NCI-H2171 treated with DMSO at 0.1 percent for 48 hours (cell line): ENCODE measurements at regions not wholly inside any gene's neighbourhood (a gene's known extent, or its start where the extent isn't known, plus 50 kb on each side); places are given as distances from the start of the nearest gene placed in this dataset.
"Not testable (repeated sequence)": the region's sequence is repeated elsewhere in the genome, so short reads cannot be mapped to it uniquely, and the experiment has no call there.

Source experiments
- DNase-seq: peaks from one replicate; lab custom pipeline; 2025; lab: John Stamatoyannopoulos, UW

DNA sequence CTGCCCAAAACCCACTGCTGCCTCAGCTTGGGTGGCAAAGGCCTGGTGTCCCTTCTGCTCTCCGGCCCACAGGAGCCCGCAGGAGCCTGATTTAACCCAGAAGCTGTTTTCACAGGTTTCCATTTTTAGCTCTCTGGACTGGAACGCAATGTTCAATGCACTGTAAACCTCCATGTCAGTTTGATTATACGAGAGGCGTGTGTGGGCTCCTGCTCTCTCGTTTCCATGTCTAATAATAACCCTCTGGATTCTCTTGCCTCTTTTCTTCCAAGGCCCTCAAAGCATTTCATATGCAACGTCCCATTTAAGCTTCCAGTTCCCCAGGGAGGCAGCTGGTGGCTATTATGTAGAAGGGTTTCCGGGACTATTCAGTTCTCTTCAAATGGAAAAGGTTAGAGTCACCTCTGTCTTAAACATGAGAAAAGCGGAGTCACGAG lies 161.1 kb downstream of the SUDS3 start:
- DNase-seq = no peak

DNA sequence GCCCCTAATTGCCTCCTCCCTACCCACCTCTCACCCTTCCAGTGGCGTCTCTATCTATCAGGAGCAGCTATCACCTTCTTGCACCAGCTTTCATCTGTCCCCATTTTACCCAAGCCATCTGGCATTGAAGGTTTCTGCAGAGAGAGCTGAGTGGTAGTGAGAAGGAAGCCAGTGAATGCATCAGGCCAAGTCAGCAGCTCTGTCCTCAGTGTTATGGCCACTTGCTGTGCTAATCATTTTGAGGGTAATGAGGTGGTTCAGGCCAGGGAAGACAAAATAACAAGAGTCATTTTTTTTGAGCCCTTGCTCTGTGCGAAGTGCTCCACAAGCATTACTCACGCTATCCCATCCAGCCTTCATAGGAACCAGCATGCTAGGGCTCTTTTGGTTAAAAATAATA lies 164.7 kb downstream of the SUDS3 start:
- no peak for DNase-seq

DNA sequence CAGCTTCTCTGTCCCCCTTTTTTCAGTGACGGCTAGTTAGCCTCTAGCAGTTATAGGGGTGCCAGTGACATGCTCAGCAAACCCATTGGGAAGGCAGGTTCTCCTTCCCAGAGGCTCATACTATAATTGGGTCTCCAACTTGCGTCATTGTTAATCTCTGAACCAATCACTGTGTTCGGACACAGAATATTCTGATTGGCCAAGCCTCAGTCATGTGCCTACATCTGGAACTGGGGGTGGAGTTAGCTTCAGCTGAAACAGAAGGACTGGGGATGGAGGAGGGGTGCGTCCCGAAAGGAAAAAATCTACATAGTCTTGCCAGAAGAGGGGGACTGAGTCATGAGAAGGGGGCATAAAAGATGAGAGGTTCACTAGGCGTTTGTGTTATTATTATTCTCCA lies 165.6 kb downstream of the SUDS3 start:
- peak; percentile 0 for DNase-seq

DNA sequence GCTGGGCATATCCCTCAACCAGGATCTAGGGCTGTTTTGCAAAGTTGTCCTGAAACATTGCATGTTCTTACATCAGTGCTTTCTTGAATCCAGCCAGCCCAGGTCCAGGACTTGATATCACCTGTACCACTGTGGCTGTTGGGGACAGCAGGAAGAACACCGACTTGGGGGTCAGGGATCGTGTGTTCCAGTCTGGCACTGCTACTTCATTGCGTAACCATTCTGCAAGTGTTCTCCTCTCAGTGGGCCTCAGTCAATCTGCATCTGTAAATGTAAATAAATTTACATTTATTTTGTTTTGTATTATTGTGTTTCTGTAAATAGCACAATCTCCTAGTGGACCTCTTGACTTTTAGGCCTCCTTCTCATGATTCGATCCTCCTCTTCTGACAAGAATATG lies 167.3 kb downstream of the SUDS3 start:
- no peak for DNase-seq

DNA sequence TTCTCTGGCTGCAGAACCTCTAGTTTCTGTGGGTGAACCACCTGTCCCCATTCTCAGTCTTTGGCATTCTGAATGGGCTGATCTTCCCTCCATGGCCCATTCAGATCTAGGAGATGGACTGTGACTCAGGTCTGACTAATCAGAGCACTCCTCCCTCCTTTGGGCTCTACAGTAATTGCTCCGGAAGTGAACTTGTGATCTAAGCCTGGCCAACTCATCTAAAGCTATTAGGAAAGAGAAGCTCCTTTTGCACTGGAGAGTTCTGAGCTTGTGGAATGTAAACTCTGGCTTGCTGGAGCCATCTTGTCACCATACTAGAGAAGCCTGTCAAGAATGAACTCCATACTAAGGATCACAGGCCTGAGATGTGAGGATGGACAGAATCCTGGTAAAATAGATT lies 168.2 kb downstream of the SUDS3 start:
- DNase-seq = no peak

DNA sequence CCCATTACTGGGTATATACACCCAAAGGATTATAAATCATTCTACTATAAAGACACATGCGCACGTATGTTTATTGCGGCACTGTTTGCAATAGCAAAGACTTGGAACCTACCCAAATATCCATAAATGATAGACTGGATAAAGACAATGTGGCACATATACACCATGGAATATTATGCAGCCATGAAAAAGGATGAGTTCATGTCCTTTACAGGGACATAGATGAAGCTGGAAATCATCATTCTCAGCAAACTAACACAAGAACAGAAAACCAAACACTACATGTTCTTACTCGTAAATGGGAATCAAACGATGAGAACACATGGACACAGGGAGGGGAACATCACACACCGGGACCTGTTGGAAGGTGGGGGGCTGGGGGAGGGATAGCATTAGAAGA lies 171.3 kb downstream of the SUDS3 start:
- DNase-seq = not testable (repeated sequence)

DNA sequence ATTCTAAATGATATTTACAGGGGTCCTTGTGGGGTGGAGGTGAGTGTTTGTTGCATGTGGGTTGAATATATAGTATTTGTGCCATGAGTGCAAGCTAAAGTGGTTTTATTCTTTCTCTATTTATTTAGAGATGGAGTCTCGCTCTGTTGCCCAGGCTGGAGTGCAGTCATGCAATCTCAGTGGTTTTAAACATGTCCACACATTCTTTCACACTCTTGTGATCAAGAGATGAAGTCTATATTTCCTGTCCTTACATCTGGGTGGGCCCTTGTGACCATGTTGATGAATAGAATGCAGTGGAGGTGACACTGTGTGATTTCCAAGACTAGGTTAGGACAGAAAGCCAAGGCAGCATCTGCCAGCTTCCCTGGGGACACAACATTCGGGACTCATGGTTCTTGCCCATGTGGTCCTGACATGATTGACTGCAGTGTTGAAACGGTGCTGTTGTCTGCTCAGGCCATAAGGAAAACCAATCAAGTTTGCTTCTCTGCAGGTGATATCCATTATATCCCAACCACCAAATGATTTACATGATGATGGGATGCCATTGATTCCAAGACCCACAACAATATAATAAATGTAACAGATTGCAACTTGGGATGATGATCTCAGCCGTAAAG lies 172.6 kb downstream of the SUDS3 start:
- DNase-seq = no peak

DNA sequence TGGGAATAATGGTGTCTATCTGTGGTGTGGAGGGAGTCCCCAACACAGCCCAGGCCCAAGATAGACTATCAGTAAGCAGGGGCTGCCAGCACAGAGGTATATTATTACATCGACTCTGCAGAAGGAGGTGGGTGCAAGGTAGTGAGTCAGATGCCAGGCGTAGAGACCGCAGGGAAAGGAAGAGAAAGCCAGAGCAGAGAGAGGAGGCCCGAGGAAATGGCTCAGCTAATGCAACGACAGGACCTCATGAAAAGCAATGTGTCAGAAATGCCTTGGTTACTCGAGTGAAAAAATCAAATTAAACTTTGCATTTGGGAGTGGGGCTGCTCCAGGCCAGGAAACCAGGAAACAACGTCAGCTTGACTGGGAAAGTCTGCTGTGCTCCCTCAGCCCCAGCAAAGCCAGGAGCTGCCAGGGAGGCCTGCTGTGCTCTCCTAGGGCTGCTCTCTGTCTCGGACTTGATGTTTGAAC lies 173.2 kb downstream of the SUDS3 start:
- no peak for DNase-seq

DNA sequence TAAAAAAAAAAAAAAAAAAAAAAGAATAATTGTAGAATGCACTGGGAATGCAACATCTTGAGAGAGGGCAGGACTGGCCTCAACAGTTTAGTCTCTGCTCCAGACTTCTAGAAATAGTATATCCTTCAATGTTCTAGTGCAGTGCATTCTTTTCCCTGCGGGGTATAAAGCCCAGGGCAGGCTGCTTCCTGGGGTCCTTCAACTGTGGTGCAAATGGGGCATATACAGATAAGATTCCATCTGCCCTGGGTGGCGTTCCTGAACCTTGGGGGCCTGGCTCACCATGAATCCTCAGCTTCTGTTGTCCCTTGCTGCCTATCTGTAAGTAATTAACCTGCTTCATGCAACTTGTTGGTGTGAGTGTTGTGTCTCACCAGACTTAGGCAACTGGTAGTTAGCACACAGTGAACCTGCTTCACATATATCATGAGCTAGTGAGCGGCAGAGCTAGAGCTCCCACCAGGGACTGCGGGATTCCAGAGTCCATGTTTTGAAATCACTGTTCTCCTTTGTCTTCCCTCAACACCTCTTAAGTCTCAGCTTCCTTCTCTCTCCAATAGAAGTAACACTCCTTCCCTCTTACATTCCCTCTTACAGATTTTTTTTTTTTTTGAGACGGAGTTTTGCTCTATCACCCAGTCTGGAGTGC lies 177.6 kb downstream of the SUDS3 start:
- DNase-seq = no peak

DNA sequence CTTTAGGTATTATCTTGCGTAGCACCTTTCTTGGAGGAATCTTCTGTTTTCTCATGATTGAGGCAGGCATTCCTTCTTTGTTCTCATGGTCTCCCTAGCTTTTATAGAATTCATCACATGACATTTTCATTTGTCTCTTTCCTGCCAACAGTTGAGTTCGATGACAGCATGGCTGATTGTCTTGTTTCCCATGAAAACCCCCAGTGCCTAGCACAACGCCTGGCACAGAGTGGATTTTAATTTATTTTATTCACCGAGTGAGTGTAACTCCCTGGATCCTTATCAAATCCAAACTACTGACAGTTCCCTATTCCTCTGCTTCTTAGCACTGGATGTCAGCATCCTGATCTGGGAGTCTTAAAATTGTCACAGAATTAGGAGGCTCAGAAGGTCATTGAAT lies 182.6 kb downstream of the SUDS3 start:
- no peak for DNase-seq

DNA sequence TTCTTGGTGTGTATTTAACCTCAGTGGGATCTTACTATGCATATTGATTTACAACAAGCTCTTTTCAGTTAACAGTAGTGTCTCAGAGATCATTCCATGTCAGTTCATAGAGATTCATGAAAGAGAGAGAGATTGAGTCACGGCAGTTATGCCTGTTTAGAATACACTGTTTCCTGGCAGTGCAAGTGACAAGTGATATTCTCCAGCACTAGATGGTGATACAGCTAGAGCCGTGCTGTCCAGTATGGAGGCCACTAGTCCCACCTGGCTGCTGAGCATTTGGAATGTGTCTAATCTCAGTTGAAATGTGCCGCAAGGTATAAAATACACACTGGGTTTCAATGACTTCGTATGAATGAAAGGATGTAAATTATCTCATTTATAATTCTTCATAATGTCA lies 184.4 kb downstream of the SUDS3 start:
- no peak for DNase-seq

DNA sequence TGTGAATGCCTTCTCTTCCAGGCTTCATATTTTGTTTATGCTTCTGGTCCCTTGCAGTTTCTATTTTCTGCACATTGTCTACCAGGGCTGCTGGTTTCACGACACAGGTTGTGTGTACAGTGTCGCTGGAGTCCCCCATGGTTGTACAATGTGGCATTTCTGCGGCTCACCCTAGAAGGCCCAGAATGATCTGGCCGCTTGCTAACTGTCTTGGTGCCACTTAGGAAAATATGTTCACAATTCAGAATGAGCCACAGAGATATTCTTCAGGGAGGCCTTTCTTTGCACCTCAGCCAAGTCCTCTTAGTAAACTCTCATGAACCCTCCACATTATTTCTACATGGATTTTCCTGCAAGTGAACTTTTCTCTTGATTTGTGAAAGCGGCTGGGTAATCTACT lies 195.4 kb downstream of the SUDS3 start:
- no peak for DNase-seq

DNA sequence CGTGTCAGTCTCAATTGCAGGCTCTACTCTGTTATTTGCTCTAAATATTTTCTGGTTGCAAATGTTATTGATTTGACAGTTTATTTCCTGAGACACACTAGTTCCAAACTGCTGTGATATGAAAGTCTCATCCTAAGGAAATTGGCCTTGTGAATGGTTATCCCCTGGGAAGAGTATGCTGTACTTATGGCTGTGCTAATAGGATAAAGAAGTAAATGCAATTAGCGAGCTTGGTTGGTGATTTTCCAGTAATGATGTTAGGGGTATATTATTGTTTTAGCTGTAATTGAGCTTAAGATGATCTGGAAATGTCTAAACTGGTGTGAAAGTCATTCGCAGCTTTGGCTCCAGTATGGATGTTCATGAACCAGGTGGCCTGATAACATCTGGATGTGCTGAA lies 197.9 kb downstream of the SUDS3 start:
- no peak for DNase-seq

DNA sequence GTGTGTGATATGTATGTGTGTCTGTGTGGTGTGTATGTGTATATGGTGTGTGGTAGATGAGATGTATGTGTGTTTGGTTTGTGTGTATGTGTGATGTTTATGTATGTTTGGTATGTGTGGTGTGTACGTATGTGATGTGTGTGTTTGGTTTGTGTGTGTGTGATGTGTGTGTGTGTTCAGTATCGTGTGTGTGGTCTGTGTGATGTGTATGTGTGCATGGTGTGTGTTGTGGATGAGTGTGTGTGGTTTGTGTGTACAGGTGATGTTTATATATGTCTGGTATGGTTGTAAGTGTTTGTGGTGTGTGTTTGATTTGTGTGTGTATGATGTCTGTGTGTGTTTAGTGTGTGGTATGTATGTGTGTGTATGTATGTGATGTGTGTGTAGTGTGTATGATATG lies 199.4 kb downstream of the SUDS3 start:
- DNase-seq = no peak

DNA sequence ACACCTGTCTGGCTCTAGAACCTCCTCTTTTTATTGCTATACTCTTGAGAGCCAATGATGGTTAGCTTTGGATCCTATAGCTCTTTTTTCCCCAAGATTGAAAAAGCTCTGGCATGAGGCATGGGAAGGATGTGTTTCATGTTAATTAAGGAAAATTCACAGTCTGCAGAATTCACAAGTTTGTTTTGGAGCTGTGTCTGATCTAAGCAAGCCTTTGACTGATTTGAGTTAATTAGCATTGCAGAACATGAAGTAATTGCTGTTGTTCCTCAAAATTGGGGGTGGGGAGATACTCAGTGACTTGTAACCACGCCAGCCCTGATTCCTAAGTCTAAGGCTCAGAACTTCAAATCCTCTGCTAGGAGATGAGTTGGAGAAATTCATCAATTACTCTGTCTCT lies 205.0 kb downstream of the SUDS3 start:
- DNase-seq = no peak

DNA sequence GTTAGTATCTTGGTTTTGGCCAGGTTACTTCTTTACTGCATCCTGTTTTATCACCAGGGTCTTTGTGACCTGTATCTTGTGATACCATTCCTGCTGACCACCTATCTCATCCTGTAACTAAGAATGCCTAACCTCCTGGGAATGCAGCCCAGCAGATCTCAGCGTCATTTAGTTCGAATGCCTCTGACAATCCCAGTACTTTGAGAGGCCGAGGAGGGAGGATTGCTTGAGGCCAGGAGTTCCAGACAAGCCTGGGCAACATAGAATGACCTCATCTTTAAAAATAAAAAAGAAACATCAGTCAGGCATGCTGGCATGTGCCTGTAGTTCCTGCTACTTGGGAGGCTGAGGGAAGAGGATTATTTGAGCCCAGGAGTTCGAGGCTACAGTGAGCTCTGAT lies 206.5 kb downstream of the SUDS3 start:
- DNase-seq = no peak

DNA sequence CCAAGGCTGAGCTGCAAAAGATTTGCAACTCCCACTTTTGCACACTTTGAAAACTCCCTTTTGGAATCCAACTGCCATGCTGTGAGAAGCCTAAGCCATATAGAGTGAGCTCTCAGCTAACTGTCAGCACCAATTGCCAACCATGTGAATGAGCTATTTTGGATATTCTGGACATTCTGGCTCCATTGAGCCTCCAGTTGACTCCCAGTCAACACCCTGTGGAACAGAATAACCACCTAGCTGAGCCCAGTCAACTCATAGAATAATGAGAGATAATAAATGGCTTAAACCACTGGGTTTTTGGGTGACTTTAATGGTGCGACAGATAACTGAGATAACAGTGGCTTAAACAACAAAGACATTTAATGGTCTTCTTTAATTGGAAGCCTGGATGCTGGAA lies 210.1 kb downstream of the SUDS3 start:
- no peak for DNase-seq

DNA sequence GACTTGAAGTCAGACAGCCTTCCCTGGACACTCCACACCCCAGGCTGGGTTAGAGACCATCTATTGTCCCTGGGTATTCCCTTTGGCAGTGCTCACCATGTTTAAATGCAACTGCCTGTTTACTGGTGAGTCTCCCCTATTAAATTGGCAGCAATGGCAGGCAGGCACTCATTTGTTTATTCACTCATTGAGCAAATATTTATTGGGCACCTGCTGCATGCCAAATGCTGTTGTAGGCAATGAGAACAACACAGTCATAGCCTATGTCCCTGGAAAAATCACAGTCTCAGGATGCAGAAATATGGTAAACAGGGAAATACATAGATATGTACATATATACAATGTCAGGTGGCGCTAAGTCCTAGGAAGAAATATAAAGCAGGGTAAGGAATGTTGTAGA lies 212.8 kb downstream of the SUDS3 start:
- DNase-seq = no peak

DNA sequence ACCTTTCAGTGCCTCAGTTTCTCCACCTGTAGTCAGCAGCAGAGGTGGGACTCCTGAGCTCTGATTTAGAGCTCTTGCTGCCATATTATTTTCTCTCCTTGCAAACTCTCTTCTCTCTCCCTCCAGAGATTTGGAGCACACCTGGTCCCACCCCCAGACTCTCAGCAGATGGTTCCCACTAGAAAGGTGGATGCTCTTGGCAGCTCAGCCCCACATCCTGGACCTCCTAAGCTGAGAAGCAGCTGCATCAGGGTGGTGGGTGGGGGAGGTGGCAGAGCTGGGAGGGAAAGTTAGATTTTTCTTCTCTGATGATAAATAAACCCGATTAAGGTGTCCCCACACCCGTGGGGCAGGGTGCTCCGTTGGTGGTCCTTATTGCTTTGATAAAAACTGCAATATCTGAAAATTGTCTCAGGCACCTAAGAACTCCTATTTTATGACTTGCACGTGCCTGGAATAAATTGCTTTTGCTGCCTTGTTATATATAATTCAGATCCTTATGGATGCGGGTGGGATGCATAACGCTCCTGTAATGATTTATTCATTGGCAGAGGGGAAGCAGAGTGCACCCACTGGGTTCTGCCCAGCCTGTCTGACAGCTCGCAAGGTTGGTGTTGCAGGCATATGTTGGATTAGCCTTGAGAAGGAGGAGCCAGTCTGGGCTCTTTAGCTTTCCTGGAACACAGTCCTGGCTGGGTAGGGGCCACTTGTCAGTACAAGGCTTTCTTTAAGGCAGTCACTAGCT lies 214.2 kb downstream of the SUDS3 start:
- DNase-seq = peak; percentile 29

DNA sequence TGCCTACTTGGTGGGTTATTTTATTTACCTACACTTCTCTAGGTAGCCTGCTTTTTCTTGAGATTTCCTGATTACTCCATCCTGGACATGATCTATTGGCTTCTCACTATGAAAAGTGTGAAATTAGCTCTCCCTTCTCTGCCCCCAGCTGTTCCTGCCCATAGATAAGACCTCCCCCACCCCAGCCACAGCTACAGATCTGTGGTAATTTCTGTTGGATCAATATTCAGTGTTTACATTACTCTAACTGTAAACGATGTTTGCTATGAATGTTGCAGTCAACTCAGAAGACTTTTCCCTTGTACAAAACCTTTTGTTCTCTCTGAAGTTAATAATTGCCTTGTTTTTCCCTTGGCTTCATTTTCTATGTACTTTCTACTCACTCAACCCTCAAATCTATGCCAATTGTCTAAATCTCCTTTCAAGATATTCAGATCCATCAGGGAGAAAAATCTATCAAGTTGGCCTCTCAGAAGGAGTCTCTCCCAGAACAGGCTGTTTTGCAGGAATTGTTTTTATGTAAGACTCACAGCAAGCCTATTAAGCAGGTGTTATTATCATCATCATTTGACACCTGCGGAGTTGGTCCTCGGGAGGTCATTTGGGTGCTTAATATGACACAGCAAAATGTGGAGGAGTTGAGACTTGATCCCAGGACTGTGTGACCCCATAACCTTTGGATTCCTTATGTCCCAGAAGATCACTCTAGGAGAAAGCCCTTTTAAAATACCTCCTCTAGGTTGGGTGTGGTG lies 227.4 kb downstream of the SUDS3 start:
- DNase-seq = no peak

DNA sequence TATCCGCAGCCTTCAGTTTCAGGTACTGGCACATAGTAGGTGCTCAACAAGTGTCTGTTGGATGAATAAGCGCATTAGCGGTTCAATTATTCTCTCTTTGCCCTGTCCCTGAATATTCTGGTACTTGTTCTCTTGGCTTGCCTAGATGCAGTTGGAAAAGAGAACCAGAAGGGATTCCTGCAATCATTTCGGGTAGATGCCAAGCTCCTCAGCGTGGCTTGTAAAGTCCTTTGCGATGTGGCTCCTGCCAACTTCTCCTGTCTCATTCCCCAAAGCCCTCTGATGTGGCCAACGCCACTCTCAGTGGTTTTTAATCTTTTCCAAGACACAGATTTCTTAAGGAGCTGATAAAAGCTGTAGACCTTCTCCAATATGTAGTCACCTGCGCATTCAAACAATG lies 230.3 kb downstream of the SUDS3 start:
- no peak for DNase-seq

DNA sequence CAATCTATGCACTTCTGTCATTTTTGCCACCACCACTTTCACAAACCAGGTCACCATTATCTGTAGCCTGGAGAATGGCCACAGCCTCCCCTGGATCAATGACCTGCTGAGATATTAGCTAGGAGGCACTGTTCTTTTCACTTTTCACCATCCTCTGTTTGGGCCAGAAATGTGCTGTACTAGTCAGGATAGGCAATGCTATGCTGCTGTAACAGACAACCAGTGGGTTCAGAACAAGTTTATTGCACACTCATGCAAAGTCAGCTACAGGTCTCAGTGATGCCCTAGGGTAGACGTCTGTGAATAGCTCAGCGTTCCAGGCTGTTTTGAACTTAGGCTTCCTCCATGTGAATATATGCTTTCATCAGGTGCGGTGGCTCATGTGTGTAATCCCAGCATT lies 231.5 kb downstream of the SUDS3 start:
- DNase-seq = no peak
